ENCODE measurements at regions not wholly inside any gene's neighbourhood (a gene's known extent, or its start where the extent isn't known, plus 50 kb on each side); places are given as distances from the start of the nearest gene placed in this dataset.

DNA sequence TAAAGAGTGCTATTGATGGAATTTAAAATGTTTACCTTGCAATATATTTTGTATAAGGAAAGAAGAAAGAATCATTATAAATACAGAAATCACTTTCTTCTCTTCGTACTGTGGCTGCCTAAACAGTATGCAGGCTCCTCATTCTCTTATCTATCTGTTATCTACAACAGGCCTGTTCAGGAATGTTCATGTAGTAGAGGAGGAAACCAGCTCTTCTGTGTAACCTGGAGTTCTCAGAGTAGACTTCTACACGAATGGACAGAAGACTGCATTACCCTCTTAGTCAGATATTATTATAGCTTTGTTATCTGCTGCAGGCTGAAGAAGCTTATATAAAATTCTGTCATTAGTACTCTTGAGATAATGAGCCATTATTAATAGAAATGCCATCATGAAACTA, 1225.9 kb upstream of the CNTN5 start:
- TF ChIP-seq CTCF (IDR thresholded peaks at IDR 0.05 in 4 of 5, conservative IDR thresholded peaks at IDR 0.05 in 1 of 5) (no peak), POLR2A (IDR thresholded peaks at IDR 0.05) (no peak)

All from gastrocnemius medialis (tissue), 4 donors.